H1 (cell line): ENCODE measurements at regions not wholly inside any gene's neighbourhood (a gene's known extent, or its start where the extent isn't known, plus 50 kb on each side); places are given as distances from the start of the nearest gene placed in this dataset.

Source experiments
- CHD7 ChIP-seq: fragments of 300-600 bp; sonication (generic); IDR thresholded peaks from 2 replicates; pipeline ENCODE4 v1.7.1; 2012; ENCODE audit warnings: low read length, moderate library complexity, mild to moderate bottlenecking, inconsistent platforms; ENCODE audit not compliant: insufficient replicate concordance
- KDM4A ChIP-seq: IDR thresholded peaks from one replicate; pipeline ENCODE4 v1.7.1; 2012; ENCODE audit warnings: low read depth, mild to moderate bottlenecking, moderate library complexity, low read length, inconsistent platforms; ENCODE audit not compliant: severe bottlenecking
- POLR2A ChIP-seq, 2 experiments: IDR thresholded peaks; 1 replicate in 1 of 2; 2 replicates in 1 of 2; pipeline ENCODE4 v1.6.1; 2011; ENCODE audit warnings: low read depth in 2 of 2, low read length in 2 of 2, mild to moderate bottlenecking in 2 of 2; ENCODE audit errors: control extremely low read depth in 1 of 2
- SAP30 ChIP-seq: fragments of 300-600 bp; sonication (generic); IDR thresholded peaks from 2 replicates; pipeline ENCODE4 v1.7.1; 2012; ENCODE audit warnings: low read length, moderate library complexity, mild to moderate bottlenecking, inconsistent platforms; ENCODE audit not compliant: insufficient read depth, insufficient replicate concordance
- SP4 ChIP-seq: IDR thresholded peaks from 2 replicates; pipeline ENCODE4 v1.6.1; 2012; ENCODE audit warnings: low read length, inconsistent platforms
- SRF ChIP-seq: IDR thresholded peaks from 2 replicates; pipeline ENCODE4 v1.6.1; 2011; ENCODE audit warnings: mild to moderate bottlenecking, low read depth, low read length, moderate library complexity

- TF ChIP-seq CHD7 (no peak), POLR2A (IDR thresholded peaks at IDR 0.05; ENCODE audit: control extremely low read depth in 1 of 2, low read depth in 2 of 2, low read length in 2 of 2) (no peak), SP4 (no peak), SRF (no peak), SAP30 (no peak), KDM4A (no peak)
Measured at GRCh38 chr4:72843466-72843865, 226.1 kb downstream of the COX18 start (continued).
